PC-3 (cell line): ENCODE measurements at regions not wholly inside any gene's neighbourhood (a gene's known extent, or its start where the extent isn't known, plus 50 kb on each side); places are given as distances from the start of the nearest gene placed in this dataset.

Experiments used
- CTCF ChIP-seq: fragments of 300-600 bp; sonication (generic); conservative IDR thresholded peaks from 2 replicates; pipeline ENCODE4 v1.5.1; 2017; ENCODE audit warnings: antibody characterized with exemption, low read depth, mild to moderate bottlenecking, low read length
- EZH2phosphoT487 ChIP-seq: fragments of 300-600 bp; sonication (generic); IDR thresholded peaks from 2 replicates; pipeline ENCODE4 v1.6.1; 2018; ENCODE audit warnings: mild to moderate bottlenecking, antibody characterized with exemption, low read length, borderline replicate concordance

GRCh38 chr13:87376081-87376480, 295.1 kb upstream of the SLITRK5 start:
- no peak for TF ChIP-seq EZH2phosphoT487
- no peak for TF ChIP-seq CTCF
